Lower lobe of right lung (tissue), 2 donors: ENCODE measurements at regions not wholly inside any gene's neighbourhood (a gene's known extent, or its start where the extent isn't known, plus 50 kb on each side); places are given as distances from the start of the nearest gene placed in this dataset.

Experiments used
- ATAC-seq, 2 donors: fragments of 200-7000 bp; cut with Tn5 transposase; one replicate each; pipeline ENCODE4 v1.9.1; 2020 to 2022; ENCODE audit warnings: mild to moderate bottlenecking in 2 of 2, moderate library complexity in 2 of 2
- DNase-seq: peaks from one replicate; pipeline ENCODE4 v3.0.0-alpha.2; 2020
- H3K27ac ChIP-seq: fragments of 200-600 bp; one replicate; pipeline ENCODE4 v1.8.0; 2022
- H3K27me3 ChIP-seq: fragments of 200-600 bp; one replicate; pipeline ENCODE4 v1.8.0; 2022; ENCODE audit warnings: low read depth
- H3K36me3 ChIP-seq: fragments of 200-600 bp; one replicate; pipeline ENCODE4 v1.8.0; 2022; ENCODE audit warnings: mild to moderate bottlenecking
- H3K4me1 ChIP-seq: fragments of 200-600 bp; one replicate; pipeline ENCODE4 v1.8.0; 2022
- H3K4me3 ChIP-seq: fragments of 200-600 bp; one replicate; pipeline ENCODE4 v1.8.0; 2022; ENCODE audit warnings: mild to moderate bottlenecking
- H3K9me3 ChIP-seq: fragments of 200-600 bp; one replicate; pipeline ENCODE4 v1.8.0; 2022
- CTCF ChIP-seq: fragments of 200-600 bp; IDR thresholded peaks from one replicate; pipeline ENCODE4 v1.8.0; 2022; ENCODE audit warnings: antibody characterized with exemption, mild to moderate bottlenecking
- intact Hi-C: fragments of 100-400 bp; cut with DNase I; formaldehyde crosslinking; loops from one replicate; pipeline ENCODE4 v1.11.0; 2022
- donor health status: DM: no; HTN: yes; CAD: no; lungs with severe emphysema.

- H3K4me1 ChIP-seq, result no peaks in the 10 kb centered on the region
- no peaks in the 10 kb centered on the region for H3K9me3 ChIP-seq
- DNase-seq, result no peak
- no peak for ATAC-seq
- no peak overlapping the region for H3K4me3 ChIP-seq
- intact Hi-C loops, result no loop called here
- no peaks in the 10 kb centered on the region for H3K36me3 ChIP-seq
- H3K27ac ChIP-seq, result no peak overlapping the region
- H3K27me3 ChIP-seq, result no peaks in the 10 kb centered on the region
- TF ChIP-seq CTCF, result no peak
Measured at GRCh38 chr4:163744861-163745260, 250.4 kb downstream of the TMA16 start.

- no peak for DNase-seq
- H3K4me3 ChIP-seq, result no peak overlapping the region
- H3K36me3 ChIP-seq, result no peaks in the 10 kb centered on the region
- no peaks in the 10 kb centered on the region for H3K9me3 ChIP-seq
- no peak for TF ChIP-seq CTCF
- intact Hi-C loops, result no loop called here
- H3K27me3 ChIP-seq, result no peaks in the 10 kb centered on the region
- no peaks in the 10 kb centered on the region for H3K4me1 ChIP-seq
- ATAC-seq, result no peak
- H3K27ac ChIP-seq, result no peak overlapping the region
Measured at GRCh38 chr4:163747293-163747692, 252.8 kb downstream of the TMA16 start.

- DNase-seq, result no peak
- no peak overlapping the region for H3K4me3 ChIP-seq
- no peak overlapping the region for H3K27ac ChIP-seq
- H3K27me3 ChIP-seq, result no peaks in the 10 kb centered on the region
- intact Hi-C loops, result no loop called here
- H3K9me3 ChIP-seq, result no peaks in the 10 kb centered on the region
- H3K36me3 ChIP-seq, result no peaks in the 10 kb centered on the region
- no peaks in the 10 kb centered on the region for H3K4me1 ChIP-seq
- no peak for ATAC-seq
- TF ChIP-seq CTCF, result no peak
Measured at GRCh38 chr4:163747886-163748285, 253.4 kb downstream of the TMA16 start.

- Histone ChIP-seq H3K4me3 (no peak overlapping the region), H3K36me3 (no peaks in the 10 kb centered on the region), H3K27me3 (no peaks in the 10 kb centered on the region), H3K9me3 (no peaks in the 10 kb centered on the region), H3K27ac (no peak overlapping the region), H3K4me1 (no peaks in the 10 kb centered on the region)
- DNase-seq, result no peak
- intact Hi-C loops, result no loop called here
- no peak for ATAC-seq
- no peak for TF ChIP-seq CTCF
Measured at GRCh38 chr4:163748449-163748848, 254.0 kb downstream of the TMA16 start.

GRCh38 chr4:163755013-163755412 lies 260.5 kb downstream of the TMA16 start:
- peak; percentile 27 for TF ChIP-seq CTCF
- Histone ChIP-seq H3K9me3 (no peaks in the 10 kb centered on the region), H3K4me3 (no peak overlapping the region), H3K36me3 (no peaks in the 10 kb centered on the region), H3K27ac (no peak overlapping the region), H3K27me3 (no peaks in the 10 kb centered on the region), H3K4me1 (no peaks in the 10 kb centered on the region)
- DNase-seq (no peak), ATAC-seq (no peak)
- intact Hi-C loops, result no loop called here

GRCh38 chr4:163757219-163757618 lies 262.7 kb downstream of the TMA16 start:
- DNase-seq (no peak), ATAC-seq (no peak)
- no peaks in the 10 kb centered on the region for H3K36me3 ChIP-seq
- H3K9me3 ChIP-seq, result no peaks in the 10 kb centered on the region
- no peak for TF ChIP-seq CTCF
- H3K4me3 ChIP-seq, result no peak overlapping the region
- no peak overlapping the region for H3K27ac ChIP-seq
- no peaks in the 10 kb centered on the region for H3K27me3 ChIP-seq
- intact Hi-C loops, result no loop called here
- no peaks in the 10 kb centered on the region for H3K4me1 ChIP-seq
